H1 (cell line): ENCODE measurements at regions not wholly inside any gene's neighbourhood (a gene's known extent, or its start where the extent isn't known, plus 50 kb on each side); places are given as distances from the start of the nearest gene placed in this dataset.

Source experiments
- CBX5 ChIP-seq: fragments of 300-800, 300-1000 bp; sonication (generic); IDR thresholded peaks from 2 replicates; pipeline ENCODE4 v1.7.1; 2016; ENCODE audit warnings: antibody characterized with exemption, low read length, low read depth
- CEBPB ChIP-seq: IDR thresholded peaks from 2 replicates; pipeline ENCODE4 v1.6.1; 2012; ENCODE audit warnings: low read depth, low read length
- FOSL1 ChIP-seq: IDR thresholded peaks from 2 replicates; pipeline ENCODE4 v1.6.1; 2011; ENCODE audit warnings: mild to moderate bottlenecking, low read depth, low read length, moderate library complexity; ENCODE audit not compliant: insufficient read depth
- KDM4A ChIP-seq: IDR thresholded peaks from one replicate; pipeline ENCODE4 v1.7.1; 2012; ENCODE audit warnings: low read depth, mild to moderate bottlenecking, moderate library complexity, low read length, inconsistent platforms; ENCODE audit not compliant: severe bottlenecking
- KDM5A ChIP-seq: fragments of 200-600 bp; IDR thresholded peaks from 2 replicates; pipeline ENCODE4 v1.7.1; 2012; ENCODE audit warnings: mild to moderate bottlenecking, low read length, inconsistent platforms, mixed read lengths
- PHF8 ChIP-seq: fragments of 200-600 bp; sonication (generic); conservative IDR thresholded peaks from 2 replicates; pipeline ENCODE4 v1.7.1; 2012; ENCODE audit warnings: low read depth, mild to moderate bottlenecking, inconsistent platforms, low read length, moderate library complexity
- POLR2A ChIP-seq, 2 experiments: IDR thresholded peaks; 1 replicate in 1 of 2; 2 replicates in 1 of 2; pipeline ENCODE4 v1.6.1; 2011; ENCODE audit warnings: low read depth in 2 of 2, low read length in 2 of 2, mild to moderate bottlenecking in 2 of 2; ENCODE audit errors: control extremely low read depth in 1 of 2
- RBBP5 ChIP-seq: IDR thresholded peaks from 2 replicates; pipeline ENCODE4 v1.7.1; 2012; ENCODE audit warnings: low read depth, mild to moderate bottlenecking, inconsistent platforms, low read length, moderate library complexity, borderline replicate concordance
- RFX5 ChIP-seq: IDR thresholded peaks from 2 replicates; pipeline ENCODE4 v1.6.1; 2011; ENCODE audit warnings: low read depth, low read length, improper control_type of control experiment, borderline replicate concordance
- RXRA ChIP-seq: IDR thresholded peaks from 2 replicates; pipeline ENCODE4 v1.6.1; 2011; ENCODE audit warnings: low read depth, mild to moderate bottlenecking, low read length, moderate library complexity; ENCODE audit not compliant: insufficient read depth
- SRF ChIP-seq: IDR thresholded peaks from 2 replicates; pipeline ENCODE4 v1.6.1; 2011; ENCODE audit warnings: mild to moderate bottlenecking, low read depth, low read length, moderate library complexity
- TBP ChIP-seq: IDR thresholded peaks from 2 replicates; pipeline ENCODE4 v1.6.1; 2011; ENCODE audit warnings: low read depth, low read length, improper control_type of control experiment
- TF ChIP-seq, protein P1 (sequence below): fragments of 300-600 bp; sonication (generic); IDR thresholded peaks from 2 replicates; pipeline ENCODE4 v1.7.1; 2012; ENCODE audit warnings: low read length, moderate library complexity, mild to moderate bottlenecking, inconsistent platforms; ENCODE audit not compliant: insufficient replicate concordance

DNA sequence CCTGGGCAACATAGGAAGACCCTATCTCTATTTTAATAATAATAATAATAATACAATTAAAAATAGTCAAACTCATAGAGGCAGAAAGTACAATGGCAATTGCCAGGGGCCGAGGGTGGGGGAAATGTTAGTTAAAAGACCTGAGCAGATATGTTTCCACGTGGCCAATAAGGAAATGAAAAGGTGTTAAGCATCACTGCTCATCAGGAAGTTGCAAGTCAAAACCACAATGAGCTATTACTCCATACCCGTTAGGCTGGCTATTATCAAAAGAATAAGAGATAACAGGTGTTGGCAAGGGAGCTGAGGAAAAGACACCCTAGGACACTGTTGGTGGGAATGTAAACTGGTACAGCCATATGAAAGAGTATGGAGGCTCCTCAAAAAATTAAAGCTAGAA lies 60.4 kb upstream of the PRSS50 start (continued):
- TF ChIP-seq, protein P1, sequence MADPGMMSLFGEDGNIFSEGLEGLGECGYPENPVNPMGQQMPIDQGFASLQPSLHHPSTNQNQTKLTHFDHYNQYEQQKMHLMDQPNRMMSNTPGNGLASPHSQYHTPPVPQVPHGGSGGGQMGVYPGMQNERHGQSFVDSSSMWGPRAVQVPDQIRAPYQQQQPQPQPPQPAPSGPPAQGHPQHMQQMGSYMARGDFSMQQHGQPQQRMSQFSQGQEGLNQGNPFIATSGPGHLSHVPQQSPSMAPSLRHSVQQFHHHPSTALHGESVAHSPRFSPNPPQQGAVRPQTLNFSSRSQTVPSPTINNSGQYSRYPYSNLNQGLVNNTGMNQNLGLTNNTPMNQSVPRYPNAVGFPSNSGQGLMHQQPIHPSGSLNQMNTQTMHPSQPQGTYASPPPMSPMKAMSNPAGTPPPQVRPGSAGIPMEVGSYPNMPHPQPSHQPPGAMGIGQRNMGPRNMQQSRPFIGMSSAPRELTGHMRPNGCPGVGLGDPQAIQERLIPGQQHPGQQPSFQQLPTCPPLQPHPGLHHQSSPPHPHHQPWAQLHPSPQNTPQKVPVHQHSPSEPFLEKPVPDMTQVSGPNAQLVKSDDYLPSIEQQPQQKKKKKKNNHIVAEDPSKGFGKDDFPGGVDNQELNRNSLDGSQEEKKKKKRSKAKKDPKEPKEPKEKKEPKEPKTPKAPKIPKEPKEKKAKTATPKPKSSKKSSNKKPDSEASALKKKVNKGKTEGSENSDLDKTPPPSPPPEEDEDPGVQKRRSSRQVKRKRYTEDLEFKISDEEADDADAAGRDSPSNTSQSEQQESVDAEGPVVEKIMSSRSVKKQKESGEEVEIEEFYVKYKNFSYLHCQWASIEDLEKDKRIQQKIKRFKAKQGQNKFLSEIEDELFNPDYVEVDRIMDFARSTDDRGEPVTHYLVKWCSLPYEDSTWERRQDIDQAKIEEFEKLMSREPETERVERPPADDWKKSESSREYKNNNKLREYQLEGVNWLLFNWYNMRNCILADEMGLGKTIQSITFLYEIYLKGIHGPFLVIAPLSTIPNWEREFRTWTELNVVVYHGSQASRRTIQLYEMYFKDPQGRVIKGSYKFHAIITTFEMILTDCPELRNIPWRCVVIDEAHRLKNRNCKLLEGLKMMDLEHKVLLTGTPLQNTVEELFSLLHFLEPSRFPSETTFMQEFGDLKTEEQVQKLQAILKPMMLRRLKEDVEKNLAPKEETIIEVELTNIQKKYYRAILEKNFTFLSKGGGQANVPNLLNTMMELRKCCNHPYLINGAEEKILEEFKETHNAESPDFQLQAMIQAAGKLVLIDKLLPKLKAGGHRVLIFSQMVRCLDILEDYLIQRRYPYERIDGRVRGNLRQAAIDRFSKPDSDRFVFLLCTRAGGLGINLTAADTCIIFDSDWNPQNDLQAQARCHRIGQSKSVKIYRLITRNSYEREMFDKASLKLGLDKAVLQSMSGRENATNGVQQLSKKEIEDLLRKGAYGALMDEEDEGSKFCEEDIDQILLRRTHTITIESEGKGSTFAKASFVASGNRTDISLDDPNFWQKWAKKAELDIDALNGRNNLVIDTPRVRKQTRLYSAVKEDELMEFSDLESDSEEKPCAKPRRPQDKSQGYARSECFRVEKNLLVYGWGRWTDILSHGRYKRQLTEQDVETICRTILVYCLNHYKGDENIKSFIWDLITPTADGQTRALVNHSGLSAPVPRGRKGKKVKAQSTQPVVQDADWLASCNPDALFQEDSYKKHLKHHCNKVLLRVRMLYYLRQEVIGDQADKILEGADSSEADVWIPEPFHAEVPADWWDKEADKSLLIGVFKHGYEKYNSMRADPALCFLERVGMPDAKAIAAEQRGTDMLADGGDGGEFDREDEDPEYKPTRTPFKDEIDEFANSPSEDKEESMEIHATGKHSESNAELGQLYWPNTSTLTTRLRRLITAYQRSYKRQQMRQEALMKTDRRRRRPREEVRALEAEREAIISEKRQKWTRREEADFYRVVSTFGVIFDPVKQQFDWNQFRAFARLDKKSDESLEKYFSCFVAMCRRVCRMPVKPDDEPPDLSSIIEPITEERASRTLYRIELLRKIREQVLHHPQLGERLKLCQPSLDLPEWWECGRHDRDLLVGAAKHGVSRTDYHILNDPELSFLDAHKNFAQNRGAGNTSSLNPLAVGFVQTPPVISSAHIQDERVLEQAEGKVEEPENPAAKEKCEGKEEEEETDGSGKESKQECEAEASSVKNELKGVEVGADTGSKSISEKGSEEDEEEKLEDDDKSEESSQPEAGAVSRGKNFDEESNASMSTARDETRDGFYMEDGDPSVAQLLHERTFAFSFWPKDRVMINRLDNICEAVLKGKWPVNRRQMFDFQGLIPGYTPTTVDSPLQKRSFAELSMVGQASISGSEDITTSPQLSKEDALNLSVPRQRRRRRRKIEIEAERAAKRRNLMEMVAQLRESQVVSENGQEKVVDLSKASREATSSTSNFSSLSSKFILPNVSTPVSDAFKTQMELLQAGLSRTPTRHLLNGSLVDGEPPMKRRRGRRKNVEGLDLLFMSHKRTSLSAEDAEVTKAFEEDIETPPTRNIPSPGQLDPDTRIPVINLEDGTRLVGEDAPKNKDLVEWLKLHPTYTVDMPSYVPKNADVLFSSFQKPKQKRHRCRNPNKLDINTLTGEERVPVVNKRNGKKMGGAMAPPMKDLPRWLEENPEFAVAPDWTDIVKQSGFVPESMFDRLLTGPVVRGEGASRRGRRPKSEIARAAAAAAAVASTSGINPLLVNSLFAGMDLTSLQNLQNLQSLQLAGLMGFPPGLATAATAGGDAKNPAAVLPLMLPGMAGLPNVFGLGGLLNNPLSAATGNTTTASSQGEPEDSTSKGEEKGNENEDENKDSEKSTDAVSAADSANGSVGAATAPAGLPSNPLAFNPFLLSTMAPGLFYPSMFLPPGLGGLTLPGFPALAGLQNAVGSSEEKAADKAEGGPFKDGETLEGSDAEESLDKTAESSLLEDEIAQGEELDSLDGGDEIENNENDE = no peak
- TF ChIP-seq KDM4A (no peak), RXRA (no peak), CEBPB (no peak), PHF8 (no peak), FOSL1 (no peak), RFX5 (no peak), SRF (no peak), RBBP5 (no peak), CBX5 (no peak), POLR2A (IDR thresholded peaks at IDR 0.05; ENCODE audit: control extremely low read depth in 1 of 2, low read depth in 2 of 2, low read length in 2 of 2) (no peak), KDM5A (no peak), TBP (no peak)
